Panc1 (cell line): ENCODE measurements at regions not wholly inside any gene's neighbourhood (a gene's known extent, or its start where the extent isn't known, plus 50 kb on each side); places are given as distances from the start of the nearest gene placed in this dataset.

ENCODE experiments used
- ATAC-seq: fragments of 200-7000 bp; cut with Tn5 transposase; 2 replicates; pipeline ENCODE4 v1.9.1; 2020; ENCODE audit warnings: mild to moderate bottlenecking, moderate library complexity
- BruUV-seq: library from RNA; stranded (reverse); fragments of 400-500 nt; replicated peaks from 2 replicates; lab custom pipeline; 2021; lab: Mats Ljungman, UMichigan
- CTCF ChIA-PET: fragments of 300-600 bp; sonication (Branson Sonifier 250); formaldehyde crosslinking; loops from one replicate; lab custom pipeline; 2022; ENCODE audit warnings: antibody characterized with exemption; lab: Charles Lee
- POLR2A ChIA-PET: fragments of 300-600 bp; sonication (Branson Sonifier 250); formaldehyde crosslinking; loops from one replicate; lab custom pipeline; 2022; ENCODE audit warnings: antibody characterized with exemption; lab: Charles Lee
- DNase-seq: peaks from one replicate; pipeline ENCODE4 v3.0.0-alpha.2; 2010; ENCODE audit warnings: low read depth, low spot score
- H3K27ac ChIP-seq: 2 replicates; pipeline ENCODE4 v1.5.1; 2011; ENCODE audit warnings: mild to moderate bottlenecking, low read length, inconsistent platforms
- H3K27me3 ChIP-seq: fragments of 200-500 bp; sonication (Bioruptor generic); 2 replicates; pipeline ENCODE4 v1.6.0; 2014; ENCODE audit warnings: low read length, inconsistent platforms; ENCODE audit not compliant: control insufficient read depth, insufficient read depth
- H3K36me3 ChIP-seq: fragments of 200-500 bp; sonication (Bioruptor generic); 2 replicates; pipeline ENCODE4 v1.5.1; 2014; ENCODE audit warnings: inconsistent platforms, mild to moderate bottlenecking, low read length, moderate library complexity; ENCODE audit not compliant: control insufficient read depth, insufficient read depth
- H3K4me1 ChIP-seq: 2 replicates; pipeline ENCODE4 v1.5.1; 2011; ENCODE audit warnings: inconsistent platforms, mild to moderate bottlenecking, low read length, moderate library complexity; ENCODE audit not compliant: control insufficient read depth, insufficient read depth
- H3K4me3 ChIP-seq, 2 experiments: 2 replicates each; pipeline ENCODE4 v1.5.1; 2011 to 2012; ENCODE audit warnings: low read depth in 2 of 2, low read length in 2 of 2, mild to moderate bottlenecking in 2 of 2, inconsistent platforms in 1 of 2, moderate library complexity in 1 of 2
- H3K9me3 ChIP-seq: fragments of 200-500 bp; sonication (Bioruptor generic); 2 replicates; pipeline ENCODE4 v1.5.1; 2014; ENCODE audit warnings: low read depth, mild to moderate bottlenecking, inconsistent platforms, low read length, moderate library complexity; ENCODE audit not compliant: control insufficient read depth, insufficient read depth
- CTCF ChIP-seq: fragments of 450-650 bp; IDR thresholded peaks from 2 replicates; pipeline ENCODE4 v1.5.1; 2017; ENCODE audit warnings: mild to moderate bottlenecking
- POLR2AphosphoS5 ChIP-seq: IDR thresholded peaks from 2 replicates; pipeline ENCODE4 v1.6.1; 2012; ENCODE audit warnings: mild to moderate bottlenecking, low read depth, low read length, moderate library complexity
- REST ChIP-seq, 2 experiments: IDR thresholded peaks; 2 replicates each; pipeline ENCODE4 v1.6.1; 2011 to 2012; ENCODE audit warnings: low read depth in 2 of 2, control low read depth in 1 of 2, low read length in 1 of 2, mild to moderate bottlenecking in 1 of 2, moderate library complexity in 1 of 2; ENCODE audit not compliant: insufficient read depth in 1 of 2
- SIN3A ChIP-seq: IDR thresholded peaks from 2 replicates; pipeline ENCODE4 v1.6.1; 2012; ENCODE audit warnings: low read depth, mild to moderate bottlenecking, low read length, moderate library complexity, borderline replicate concordance; ENCODE audit not compliant: insufficient read depth
- TCF7L2 ChIP-seq: IDR thresholded peaks from 2 replicates; pipeline ENCODE4 v1.6.1; 2011; ENCODE audit warnings: mild to moderate bottlenecking, low read depth, low read length, inconsistent platforms
- in situ Hi-C: cut with HindIII; loops from 2 replicates; pipeline ENCODE4 v1.10.0; 2016; ENCODE audit warnings: low sequenced_read_pairs, low pct_unique_long_range_greater_than_20kb
- intact Hi-C: fragments of 100-400 bp; cut with micrococcal nuclease; formaldehyde crosslinking; loops from one replicate; pipeline ENCODE4 v1.10.0; 2022; ENCODE audit not compliant: unreplicated experiment

GRCh38 chr2:239814116-239814860, 210.9 kb downstream of the NDUFA10 start:
- TF ChIP-seq TCF7L2, result no peak
- TF ChIP-seq SIN3A, result no peak
- TF ChIP-seq CTCF, result no peak
- no peak for TF ChIP-seq POLR2AphosphoS5
- intact Hi-C loops, result no loop called here
- ATAC-seq, result no peak
- Histone ChIP-seq H3K4me3 (no peak overlapping the region), H3K27me3 (no peaks in the 10 kb centered on the region), H3K27ac (no peak overlapping the region), H3K36me3 (no peaks in the 10 kb centered on the region), H3K9me3 (no peaks in the 10 kb centered on the region), H3K4me1 (peaks cover 13% of the 10 kb centered on the region)
- in situ Hi-C loops, result no loop called here
- CTCF ChIA-PET, result no interaction called here
- POLR2A ChIA-PET, result no interaction called here
- no TSS peak for BruUV-seq
- no peak for DNase-seq

GRCh38 chr2:239813261-239814115, 211.7 kb downstream of the NDUFA10 start:
- CTCF ChIA-PET, result no interaction called here
- no peaks in the 10 kb centered on the region for H3K9me3 ChIP-seq
- H3K27me3 ChIP-seq, result no peaks in the 10 kb centered on the region
- no peak overlapping the region for H3K27ac ChIP-seq
- TF ChIP-seq REST (IDR thresholded peaks at IDR 0.05; ENCODE audit: insufficient read depth in 1 of 2, low read depth in 2 of 2, low read length in 1 of 2) (no peak), POLR2AphosphoS5 (no peak), CTCF (no peak), TCF7L2 (no peak), SIN3A (no peak)
- in situ Hi-C loops (no loop called here), intact Hi-C loops (no loop called here)
- POLR2A ChIA-PET, result no interaction called here
- peaks cover 13% of the 10 kb centered on the region for H3K4me1 ChIP-seq
- H3K4me3 ChIP-seq, result no peak overlapping the region
- no peaks in the 10 kb centered on the region for H3K36me3 ChIP-seq
- no peak for DNase-seq
- no peak for ATAC-seq
- no TSS peak for BruUV-seq
